Cardiac muscle cell (in vitro differentiated cells and primary cell): ENCODE measurements at regions not wholly inside any gene's neighbourhood (a gene's known extent, or its start where the extent isn't known, plus 50 kb on each side); places are given as distances from the start of the nearest gene placed in this dataset.

Experiments used
- DNase-seq, 2 donors: peaks; one replicate each; pipeline versions ENCODE4 v3.0.0 to v3.0.0-alpha.2; 2010 to 2017; ENCODE audit warnings: low read depth in 1 of 2, low spot score in 1 of 2
- H3K27ac ChIP-seq: fragments of 200-600 bp; sonication (generic); 2 replicates; pipeline ENCODE4 v1.5.1; 2016
- H3K27me3 ChIP-seq: fragments of 200-600 bp; sonication (generic); 2 replicates; pipeline ENCODE4 v1.6.0; 2016; ENCODE audit warnings: control low read depth
- H3K36me3 ChIP-seq: fragments of 200-600 bp; sonication (generic); 2 replicates; pipeline ENCODE4 v1.5.1; 2016; ENCODE audit warnings: control low read depth
- H3K4me1 ChIP-seq: fragments of 200-600 bp; sonication (generic); 2 replicates; pipeline ENCODE4 v1.8.1; 2017; ENCODE audit warnings: low read depth, mild to moderate bottlenecking, mixed run types
- H3K4me3 ChIP-seq: fragments of 200-600 bp; sonication (generic); 2 replicates; pipeline ENCODE4 v1.5.1; 2016; ENCODE audit warnings: mild to moderate bottlenecking
- H3K9me3 ChIP-seq: fragments of 200-600 bp; sonication (generic); 2 replicates; pipeline ENCODE4 v1.5.1; 2017; ENCODE audit warnings: low read depth, mild to moderate bottlenecking, control low read depth
- TF ChIP-seq, protein P1 (sequence below): IDR thresholded peaks from 2 replicates; pipeline ENCODE4 v1.5.1; 2012; ENCODE audit warnings: low read depth, mild to moderate bottlenecking, low read length

DNA sequence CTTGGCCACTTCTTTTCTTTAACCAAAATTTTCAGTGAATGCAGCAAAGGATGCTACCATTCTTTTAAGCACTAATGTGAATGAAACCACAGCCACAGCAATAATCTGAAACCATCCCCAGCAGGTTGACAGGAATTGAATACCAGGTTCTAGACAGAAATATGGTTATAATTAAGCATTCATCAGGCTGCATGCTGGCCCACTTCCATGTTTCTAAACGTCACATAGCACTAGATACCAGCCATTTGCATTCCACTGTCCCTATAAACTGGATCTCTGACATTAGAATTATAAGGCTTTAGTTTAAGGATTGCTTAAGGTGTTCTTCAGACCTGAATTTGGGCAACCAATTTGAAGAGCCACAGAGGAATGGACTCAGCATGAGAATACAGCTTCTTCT, 340.8 kb upstream of the KLF6 start:
- Histone ChIP-seq H3K27me3 (no peaks in the 10 kb centered on the region), H3K4me3 (no peak overlapping the region), H3K4me1 (peaks cover 15% of the 10 kb centered on the region), H3K9me3 (no peaks in the 10 kb centered on the region), H3K27ac (no peak overlapping the region), H3K36me3 (no peaks in the 10 kb centered on the region)
- DNase-seq = no peak
- TF ChIP-seq, protein P1, sequence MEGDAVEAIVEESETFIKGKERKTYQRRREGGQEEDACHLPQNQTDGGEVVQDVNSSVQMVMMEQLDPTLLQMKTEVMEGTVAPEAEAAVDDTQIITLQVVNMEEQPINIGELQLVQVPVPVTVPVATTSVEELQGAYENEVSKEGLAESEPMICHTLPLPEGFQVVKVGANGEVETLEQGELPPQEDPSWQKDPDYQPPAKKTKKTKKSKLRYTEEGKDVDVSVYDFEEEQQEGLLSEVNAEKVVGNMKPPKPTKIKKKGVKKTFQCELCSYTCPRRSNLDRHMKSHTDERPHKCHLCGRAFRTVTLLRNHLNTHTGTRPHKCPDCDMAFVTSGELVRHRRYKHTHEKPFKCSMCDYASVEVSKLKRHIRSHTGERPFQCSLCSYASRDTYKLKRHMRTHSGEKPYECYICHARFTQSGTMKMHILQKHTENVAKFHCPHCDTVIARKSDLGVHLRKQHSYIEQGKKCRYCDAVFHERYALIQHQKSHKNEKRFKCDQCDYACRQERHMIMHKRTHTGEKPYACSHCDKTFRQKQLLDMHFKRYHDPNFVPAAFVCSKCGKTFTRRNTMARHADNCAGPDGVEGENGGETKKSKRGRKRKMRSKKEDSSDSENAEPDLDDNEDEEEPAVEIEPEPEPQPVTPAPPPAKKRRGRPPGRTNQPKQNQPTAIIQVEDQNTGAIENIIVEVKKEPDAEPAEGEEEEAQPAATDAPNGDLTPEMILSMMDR = no peak

DNA sequence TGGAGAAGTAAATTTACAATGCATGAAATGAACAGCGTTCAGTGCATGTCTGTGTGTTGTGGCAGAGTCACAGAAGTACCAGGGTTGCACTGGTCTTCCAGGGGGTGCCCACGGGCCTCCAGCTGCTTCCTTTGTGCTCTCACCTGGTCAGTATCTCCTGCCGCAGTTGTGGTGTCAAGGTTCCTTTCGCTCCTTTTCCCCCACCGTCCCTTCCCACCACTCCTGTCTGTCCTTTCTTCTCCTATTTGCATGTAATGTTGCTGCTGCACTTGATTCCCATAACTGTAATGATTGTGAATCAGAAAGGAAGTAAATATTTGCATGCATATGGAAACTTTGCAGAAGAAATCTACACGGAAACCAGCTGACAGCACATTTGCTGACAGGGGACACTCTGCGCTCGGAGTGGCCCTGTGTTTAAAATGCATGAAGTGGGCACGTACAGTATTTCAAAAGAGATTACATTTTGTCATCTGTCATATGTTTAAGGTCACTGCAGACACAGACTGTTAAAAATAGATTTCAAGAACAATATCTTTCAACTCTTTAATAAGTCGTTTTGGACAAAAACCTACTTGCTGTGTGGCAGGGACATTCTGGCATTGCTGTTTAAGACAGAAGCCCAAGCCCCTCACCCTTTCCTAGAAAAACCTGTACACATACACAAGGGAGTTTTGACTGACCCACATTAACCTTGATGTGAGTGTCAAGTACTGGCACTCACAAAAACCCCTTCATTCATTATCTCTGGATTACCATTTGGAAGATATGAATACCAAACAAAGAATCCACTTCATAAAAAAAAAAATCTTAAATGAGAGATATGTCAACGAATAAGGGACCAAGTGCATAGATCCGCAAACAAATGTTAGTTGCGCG, 336.7 kb upstream of the KLF6 start:
- TF ChIP-seq, protein P1 = no peak
- no peak overlapping the region for H3K27ac ChIP-seq
- H3K36me3 ChIP-seq = no peaks in the 10 kb centered on the region
- DNase-seq = no peak
- H3K27me3 ChIP-seq = no peaks in the 10 kb centered on the region
- no peak overlapping the region for H3K4me3 ChIP-seq
- H3K9me3 ChIP-seq = no peaks in the 10 kb centered on the region
- peaks cover 15% of the 10 kb centered on the region for H3K4me1 ChIP-seq

DNA sequence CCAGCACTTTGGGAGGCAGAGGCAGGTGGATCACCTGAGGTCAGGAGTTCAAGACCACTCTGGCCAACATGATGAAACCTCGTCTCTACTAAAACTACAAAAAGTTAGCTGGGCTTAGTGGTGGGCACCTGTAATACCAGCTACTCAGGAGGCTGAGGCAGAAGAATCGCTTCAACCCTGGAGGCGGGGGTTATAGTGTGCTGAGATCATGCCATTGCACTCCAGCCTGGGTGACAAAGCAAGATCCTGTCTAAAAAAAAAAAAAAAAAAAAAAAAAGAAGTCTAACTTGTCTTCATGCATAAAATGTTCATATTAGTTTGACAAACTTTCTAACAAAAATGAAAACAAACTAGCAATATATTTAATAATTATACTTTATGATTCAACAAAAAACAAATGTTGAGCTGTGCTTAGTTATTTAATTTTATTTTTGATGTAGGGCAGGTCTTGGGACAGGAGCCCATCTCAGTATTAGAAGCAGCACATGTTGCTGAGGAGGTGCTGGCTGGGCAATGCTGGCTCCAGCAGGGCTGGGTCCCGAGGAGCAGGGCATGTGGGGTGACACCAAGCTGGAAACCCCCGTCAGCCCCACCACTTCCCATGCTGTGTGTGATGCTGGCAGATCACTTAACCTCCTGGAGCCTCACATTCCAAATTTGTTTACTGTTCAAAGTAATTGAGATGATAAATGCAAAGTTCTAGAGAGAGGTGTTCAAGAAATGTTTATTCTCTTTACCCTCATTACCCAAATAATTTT, 335.3 kb upstream of the KLF6 start:
- Histone ChIP-seq H3K4me1 (peaks cover 15% of the 10 kb centered on the region), H3K27me3 (no peaks in the 10 kb centered on the region), H3K9me3 (no peaks in the 10 kb centered on the region), H3K36me3 (no peaks in the 10 kb centered on the region), H3K27ac (no peak overlapping the region), H3K4me3 (no peak overlapping the region)
- TF ChIP-seq, protein P1 = no peak
- no peak for DNase-seq

DNA sequence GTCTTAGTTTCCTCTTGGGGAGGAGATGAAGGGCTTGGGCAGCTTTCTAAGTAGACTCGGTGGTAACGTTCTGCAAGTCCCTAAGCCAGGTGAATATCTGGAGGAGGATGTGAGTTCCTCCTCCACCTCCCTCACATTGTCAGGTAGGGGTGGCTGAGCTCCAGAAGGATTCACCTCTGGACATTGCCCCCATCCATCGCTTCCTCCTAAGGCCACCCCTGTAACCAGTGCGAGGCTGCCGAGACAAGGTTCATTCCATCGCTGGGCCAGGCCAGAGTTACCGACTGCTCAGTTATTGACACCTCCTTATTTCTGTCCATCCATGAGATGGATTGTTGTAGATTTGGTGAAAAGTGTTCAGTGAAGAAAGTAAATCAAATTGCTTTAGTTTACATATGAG, 334.1 kb upstream of the KLF6 start:
- Histone ChIP-seq H3K36me3 (no peaks in the 10 kb centered on the region), H3K4me1 (peaks cover 15% of the 10 kb centered on the region), H3K9me3 (no peaks in the 10 kb centered on the region), H3K27me3 (no peaks in the 10 kb centered on the region), H3K4me3 (no peak overlapping the region), H3K27ac (no peak overlapping the region)
- TF ChIP-seq, protein P1 = no peak
- no peak for DNase-seq

DNA sequence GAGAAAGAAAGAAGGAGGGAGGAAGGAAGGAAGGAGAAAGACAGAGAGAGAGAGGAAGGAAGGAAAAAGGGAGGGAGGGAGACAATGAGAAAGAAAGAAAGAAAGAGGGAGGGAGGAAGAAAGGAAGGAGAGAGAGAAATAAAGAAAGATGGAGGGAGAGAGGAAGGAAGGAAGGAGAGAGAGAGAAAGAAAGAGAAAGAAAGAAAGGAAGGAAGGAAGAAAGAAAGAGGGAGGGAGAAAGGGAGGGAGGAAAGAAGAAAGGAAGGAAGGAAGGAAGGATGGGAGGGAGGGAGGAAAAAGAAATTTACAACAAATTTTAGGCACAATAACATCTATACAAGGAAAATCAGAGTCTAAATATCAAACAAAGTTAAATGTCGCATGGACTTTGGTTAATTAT, 332.6 kb upstream of the KLF6 start:
- Histone ChIP-seq H3K9me3 (no peaks in the 10 kb centered on the region), H3K27ac (no peak overlapping the region), H3K36me3 (no peaks in the 10 kb centered on the region), H3K27me3 (no peaks in the 10 kb centered on the region), H3K4me3 (no peak overlapping the region), H3K4me1 (peaks cover 12% of the 10 kb centered on the region)
- DNase-seq = no peak
- TF ChIP-seq, protein P1 = no peak
